ENCODE measurements at regions not wholly inside any gene's neighbourhood (a gene's known extent, or its start where the extent isn't known, plus 50 kb on each side); places are given as distances from the start of the nearest gene placed in this dataset.

DNA sequence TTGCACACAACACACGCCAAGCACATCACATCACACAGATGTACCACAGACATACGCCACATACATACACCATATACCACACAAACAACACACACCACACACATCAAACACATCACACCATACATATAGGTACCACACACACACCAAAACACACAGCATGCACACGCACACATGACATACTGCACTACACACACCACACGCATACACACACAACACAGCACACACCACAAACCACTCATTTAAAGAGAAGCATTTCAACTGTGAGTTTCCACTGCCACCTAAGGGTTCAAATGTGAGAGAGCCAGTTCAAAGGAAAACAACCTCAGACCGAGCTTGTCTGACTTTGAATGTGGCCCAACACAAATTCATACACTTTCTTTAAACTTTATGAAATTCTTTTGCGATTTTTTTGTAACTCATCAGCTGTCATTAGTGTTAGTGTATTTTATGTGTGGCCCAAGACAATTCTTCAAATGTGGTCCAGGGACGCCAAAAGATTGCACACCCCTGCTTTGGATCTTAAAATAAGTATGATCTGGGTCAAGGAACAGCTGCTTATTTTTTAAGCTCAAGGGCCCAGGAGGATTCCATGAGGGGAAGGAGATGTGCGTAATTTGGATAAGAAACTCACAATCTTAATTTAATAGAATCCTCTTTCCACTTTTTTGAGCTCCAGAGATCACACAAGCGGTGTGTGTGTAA, 494.6 kb downstream of the GADD45G start:
- DNase-seq: no peak
- no peaks in the 10 kb centered on the region for H3K9me3 ChIP-seq
- H3K36me3 ChIP-seq: no peaks in the 10 kb centered on the region
- H3K4me1 ChIP-seq: no peaks in the 10 kb centered on the region
- no peak overlapping the region for H3K4me3 ChIP-seq (ENCODE audit: low read depth, low read length)
- peaks cover 13% of the 10 kb centered on the region for H3K27me3 ChIP-seq
- TF ChIP-seq, protein P1, sequence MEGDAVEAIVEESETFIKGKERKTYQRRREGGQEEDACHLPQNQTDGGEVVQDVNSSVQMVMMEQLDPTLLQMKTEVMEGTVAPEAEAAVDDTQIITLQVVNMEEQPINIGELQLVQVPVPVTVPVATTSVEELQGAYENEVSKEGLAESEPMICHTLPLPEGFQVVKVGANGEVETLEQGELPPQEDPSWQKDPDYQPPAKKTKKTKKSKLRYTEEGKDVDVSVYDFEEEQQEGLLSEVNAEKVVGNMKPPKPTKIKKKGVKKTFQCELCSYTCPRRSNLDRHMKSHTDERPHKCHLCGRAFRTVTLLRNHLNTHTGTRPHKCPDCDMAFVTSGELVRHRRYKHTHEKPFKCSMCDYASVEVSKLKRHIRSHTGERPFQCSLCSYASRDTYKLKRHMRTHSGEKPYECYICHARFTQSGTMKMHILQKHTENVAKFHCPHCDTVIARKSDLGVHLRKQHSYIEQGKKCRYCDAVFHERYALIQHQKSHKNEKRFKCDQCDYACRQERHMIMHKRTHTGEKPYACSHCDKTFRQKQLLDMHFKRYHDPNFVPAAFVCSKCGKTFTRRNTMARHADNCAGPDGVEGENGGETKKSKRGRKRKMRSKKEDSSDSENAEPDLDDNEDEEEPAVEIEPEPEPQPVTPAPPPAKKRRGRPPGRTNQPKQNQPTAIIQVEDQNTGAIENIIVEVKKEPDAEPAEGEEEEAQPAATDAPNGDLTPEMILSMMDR (IDR thresholded peaks at IDR 0.05; ENCODE audit: low read depth, low read length): peak; percentile 63

DNA sequence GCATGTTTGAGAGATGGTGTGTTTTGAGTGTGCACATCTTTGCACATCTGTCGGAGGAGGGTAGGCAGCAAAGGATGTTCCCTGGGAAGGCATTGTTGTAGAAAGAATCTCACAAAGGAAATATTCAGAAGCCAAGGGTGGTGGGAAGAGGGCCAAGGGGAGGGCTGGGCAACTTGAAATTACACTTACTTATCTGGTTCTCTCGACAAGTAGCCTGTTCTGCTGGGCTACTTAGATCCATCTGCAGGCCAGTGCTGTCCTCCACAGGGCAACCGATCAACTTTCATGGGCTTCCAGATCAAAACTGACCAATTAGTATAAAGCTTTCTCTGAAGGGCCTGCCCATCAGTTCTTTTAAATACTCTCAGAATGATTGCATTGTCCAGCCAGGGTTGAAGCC, 495.2 kb downstream of the GADD45G start:
- no peak overlapping the region for H3K4me3 ChIP-seq (ENCODE audit: low read depth, low read length)
- TF ChIP-seq, protein P1 (IDR thresholded peaks at IDR 0.05; ENCODE audit: low read depth, low read length): no peak
- peaks cover 12% of the 10 kb centered on the region for H3K27me3 ChIP-seq
- no peaks in the 10 kb centered on the region for H3K9me3 ChIP-seq
- DNase-seq: no peak
- no peaks in the 10 kb centered on the region for H3K36me3 ChIP-seq
- H3K4me1 ChIP-seq: no peaks in the 10 kb centered on the region

- peak; percentile 84 for DNase-seq
- TF ChIP-seq, protein P1 (IDR thresholded peaks at IDR 0.05; ENCODE audit: low read depth, low read length): peak; percentile 89
- Histone ChIP-seq H3K27me3 (no peaks in the 10 kb centered on the region; the same call in 1 of the 2 replicates), H3K4me3 (ENCODE audit: low read depth, low read length) (no peak overlapping the region), H3K36me3 (no peaks in the 10 kb centered on the region), H3K9me3 (no peaks in the 10 kb centered on the region), H3K4me1 (no peaks in the 10 kb centered on the region; the same call in 1 of the 2 replicates)
Measured at GRCh38 chr9:90102292-90102901, 497.6 kb downstream of the GADD45G start.

- no peak for DNase-seq
- TF ChIP-seq, protein P1 (IDR thresholded peaks at IDR 0.05; ENCODE audit: low read depth, low read length): no peak
- no peaks in the 10 kb centered on the region; the same call in 1 of the 2 replicates for H3K27me3 ChIP-seq
Measured at GRCh38 chr9:90103771-90104170, 499.0 kb downstream of the GADD45G start.

DNA sequence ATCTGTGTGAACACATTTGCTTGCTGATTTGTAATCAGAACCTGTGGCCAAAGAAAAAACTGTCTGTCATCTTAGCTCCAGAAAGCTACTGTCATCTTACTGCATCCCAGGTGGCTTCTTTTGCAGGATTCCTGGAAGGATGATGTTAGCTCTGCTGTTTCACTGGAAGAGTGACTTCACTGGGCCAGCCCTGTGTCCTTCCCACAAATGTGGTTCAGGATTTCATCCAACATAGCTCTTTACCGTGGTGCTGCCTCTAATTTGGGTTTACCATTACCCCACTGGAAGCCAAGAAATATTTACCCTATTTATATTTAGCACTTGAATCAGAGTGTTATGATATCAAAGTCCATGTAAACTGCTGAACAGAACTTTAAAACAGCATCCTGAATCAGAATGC, 501.0 kb downstream of the GADD45G start:
- Histone ChIP-seq H3K4me3 (ENCODE audit: low read depth, low read length) (no peak overlapping the region), H3K27me3 (no peaks in the 10 kb centered on the region; the same call in 1 of the 2 replicates), H3K9me3 (no peaks in the 10 kb centered on the region), H3K4me1 (no peaks in the 10 kb centered on the region; the same call in 1 of the 2 replicates), H3K36me3 (no peaks in the 10 kb centered on the region)
- DNase-seq: no peak
- TF ChIP-seq, protein P1 (IDR thresholded peaks at IDR 0.05; ENCODE audit: low read depth, low read length): no peak

More at GRCh38 chr9:90103771-90104170, 499.0 kb downstream of the GADD45G start:
- Histone ChIP-seq H3K36me3 (no peaks in the 10 kb centered on the region), H3K4me3 (ENCODE audit: low read depth, low read length) (no peak overlapping the region), H3K4me1 (no peaks in the 10 kb centered on the region; the same call in 1 of the 2 replicates), H3K9me3 (no peaks in the 10 kb centered on the region)
